Fibroblast of lung (primary cell): ENCODE measurements at regions not wholly inside any gene's neighbourhood (a gene's known extent, or its start where the extent isn't known, plus 50 kb on each side); places are given as distances from the start of the nearest gene placed in this dataset.

ENCODE experiments used
- DNase-seq, 2 donors: peaks; one replicate each; pipeline versions ENCODE4 v3.0.0 to v3.0.0-alpha.2; 2010; ENCODE audit warnings: low read depth in 2 of 2
- H2AFZ ChIP-seq: 2 replicates; pipeline ENCODE4 v1.5.1; 2012; ENCODE audit warnings: low read length, control low read depth, inconsistent platforms
- H3K27ac ChIP-seq: 2 replicates; pipeline ENCODE4 v1.5.1; 2011; ENCODE audit warnings: low read length, control low read depth; ENCODE audit not compliant: insufficient read depth
- H3K27me3 ChIP-seq: 2 replicates; pipeline ENCODE4 v1.5.1; 2011; ENCODE audit warnings: mild to moderate bottlenecking, low read length; ENCODE audit not compliant: control insufficient read depth, insufficient read depth
- H3K36me3 ChIP-seq: 2 replicates; pipeline ENCODE4 v1.5.1; 2011; ENCODE audit warnings: low read length; ENCODE audit not compliant: control insufficient read depth, insufficient read depth
- H3K4me1 ChIP-seq: 2 replicates; pipeline ENCODE4 v1.5.1; 2011; ENCODE audit warnings: low read length; ENCODE audit not compliant: control insufficient read depth, insufficient read depth; ENCODE audit errors: extremely low read depth
- H3K4me2 ChIP-seq: 2 replicates; pipeline ENCODE4 v1.5.1; 2011; ENCODE audit warnings: low read length, control low read depth; ENCODE audit not compliant: insufficient read depth; ENCODE audit errors: extremely low read depth
- H3K4me3 ChIP-seq, 4 experiments: fragments of 200-600 bp in 1 of 4; sonication (generic) in 1 of 4; replicated peaks in 1 of 4; 2 replicates each; pipeline ENCODE4 v1.5.1; 2011 to 2016; ENCODE audit warnings: low read length in 4 of 4, low read depth in 3 of 4, mild to moderate bottlenecking in 3 of 4, control low read depth in 2 of 4, inconsistent platforms in 1 of 4, mixed read lengths in 1 of 4; ENCODE audit not compliant: insufficient read depth in 1 of 4; ENCODE audit errors: control extremely low read depth in 1 of 4
- H3K79me2 ChIP-seq: 2 replicates; pipeline ENCODE4 v1.5.1; 2012; ENCODE audit warnings: mild to moderate bottlenecking, low read length, inconsistent platforms; ENCODE audit not compliant: control insufficient read depth, insufficient read depth
- H3K9ac ChIP-seq: 2 replicates; pipeline ENCODE4 v1.5.1; 2011; ENCODE audit warnings: mild to moderate bottlenecking, low read length, control low read depth; ENCODE audit not compliant: insufficient read depth
- H3K9me3 ChIP-seq: 2 replicates; pipeline ENCODE4 v1.5.1; 2012; ENCODE audit warnings: low read depth, low read length; ENCODE audit not compliant: control insufficient read depth, insufficient read depth
- H4K20me1 ChIP-seq: 2 replicates; pipeline ENCODE4 v1.5.1; 2011; ENCODE audit warnings: low read length; ENCODE audit not compliant: control insufficient read depth, insufficient read depth; ENCODE audit errors: extremely low read depth
- CTCF ChIP-seq, 2 donors: IDR thresholded peaks in 1 of 2; conservative IDR thresholded peaks in 1 of 2; 1 replicate in 1 of 2; 2 replicates in 1 of 2; pipeline ENCODE4 v1.5.1; 2011 to 2012; ENCODE audit warnings: low read length in 2 of 2, control low read depth in 1 of 2, inconsistent platforms in 1 of 2, low read depth in 1 of 2, mild to moderate bottlenecking in 1 of 2
- EZH2 ChIP-seq: IDR thresholded peaks from 2 replicates; pipeline ENCODE4 v1.5.1; 2012; ENCODE audit warnings: low read length, control low read depth, mild to moderate bottlenecking; ENCODE audit errors: missing control alignments

GRCh38 chr3:182464513-182465145 lies 328.7 kb upstream of the ATP11B start:
- no peaks in the 10 kb centered on the region for H3K79me2 ChIP-seq
- DNase-seq, result no peak
- no peak overlapping the region for H3K9ac ChIP-seq
- no peaks in the 10 kb centered on the region for H4K20me1 ChIP-seq
- TF ChIP-seq CTCF (conservative IDR thresholded peaks at IDR 0.05 in 1 of 2, IDR thresholded peaks at IDR 0.05 in 1 of 2; ENCODE audit: low read depth in 1 of 2, low read length in 2 of 2), result no peak
- no peak for TF ChIP-seq EZH2
- no peaks in the 10 kb centered on the region for H3K4me1 ChIP-seq
- H3K27me3 ChIP-seq, result no peaks in the 10 kb centered on the region
- H3K4me2 ChIP-seq, result no peak overlapping the region
- no peak overlapping the region for H3K27ac ChIP-seq
- no peaks in the 10 kb centered on the region for H3K9me3 ChIP-seq
- H3K4me3 ChIP-seq, result no peak overlapping the region
- H2AFZ ChIP-seq, result no peak overlapping the region
- H3K36me3 ChIP-seq, result no peaks in the 10 kb centered on the region

- Histone ChIP-seq H3K9me3 (no peaks in the 10 kb centered on the region), H3K36me3 (no peaks in the 10 kb centered on the region)
- TF ChIP-seq CTCF (conservative IDR thresholded peaks at IDR 0.05 in 1 of 2, IDR thresholded peaks at IDR 0.05 in 1 of 2; ENCODE audit: low read depth in 1 of 2, low read length in 2 of 2), result no peak
- no peak for TF ChIP-seq EZH2
Measured at GRCh38 chr3:182465301-182466185, 327.8 kb upstream of the ATP11B start.

GRCh38 chr3:182469086-182469485 lies 324.2 kb upstream of the ATP11B start:
- peak in 1 of 2 donors; percentile 63 for DNase-seq
- no peaks in the 10 kb centered on the region for H3K79me2 ChIP-seq
- no peak overlapping the region for H3K27ac ChIP-seq
- H3K27me3 ChIP-seq, result no peaks in the 10 kb centered on the region
- H3K9me3 ChIP-seq, result no peaks in the 10 kb centered on the region
- H3K4me3 ChIP-seq, result no peak overlapping the region
- H3K4me2 ChIP-seq, result no peak overlapping the region
- no peaks in the 10 kb centered on the region for H3K4me1 ChIP-seq
- H3K9ac ChIP-seq, result no peak overlapping the region
- H2AFZ ChIP-seq, result no peak overlapping the region
- no peak for TF ChIP-seq EZH2
- no peak for TF ChIP-seq CTCF (conservative IDR thresholded peaks at IDR 0.05 in 1 of 2, IDR thresholded peaks at IDR 0.05 in 1 of 2; ENCODE audit: low read depth in 1 of 2, low read length in 2 of 2)
- no peaks in the 10 kb centered on the region for H4K20me1 ChIP-seq
- no peaks in the 10 kb centered on the region for H3K36me3 ChIP-seq

More at GRCh38 chr3:182465301-182466185, 327.8 kb upstream of the ATP11B start:
- Histone ChIP-seq H3K9ac (no peak overlapping the region), H2AFZ (no peak overlapping the region), H3K4me1 (no peaks in the 10 kb centered on the region), H3K4me2 (no peak overlapping the region), H3K4me3 (no peak overlapping the region), H3K79me2 (no peaks in the 10 kb centered on the region), H4K20me1 (no peaks in the 10 kb centered on the region), H3K27ac (no peak overlapping the region), H3K27me3 (no peaks in the 10 kb centered on the region)
- peak in 1 of 2 donors; percentile 22 for DNase-seq
